GM18499 (cell line): ENCODE measurements at regions not wholly inside any gene's neighbourhood (a gene's known extent, or its start where the extent isn't known, plus 50 kb on each side); places are given as distances from the start of the nearest gene placed in this dataset.
A peak's percentile ranks its signal among the peaks of the same experiment; 100 is the strongest.

Experiments used
- ATAC-seq: cut with Tn5 transposase; IDR thresholded peaks from one replicate; pipeline ENCODE4 v1.9.1; 2021; ENCODE audit warnings: moderate number of reproducible peaks; ENCODE audit not compliant: insufficient read depth, unreplicated experiment

- no peak for ATAC-seq
Measured at GRCh38 chr14:50036211-50036610, 80.2 kb downstream of the VCPKMT start.

GRCh38 chr14:50036637-50037036 is 79.7 kb downstream of the VCPKMT start:
- no peak for ATAC-seq

- ATAC-seq: no peak
Measured at GRCh38 chr14:50037240-50037639, 79.1 kb downstream of the VCPKMT start.

- no peak for ATAC-seq
Measured at GRCh38 chr14:50037852-50038251, 78.5 kb downstream of the VCPKMT start.

- peak; percentile 83 for ATAC-seq
Measured at GRCh38 chr14:50038398-50039119, 77.8 kb downstream of the VCPKMT start.

GRCh38 chr14:50039120-50039517 is 77.3 kb downstream of the VCPKMT start:
- ATAC-seq: no peak

- no peak for ATAC-seq
Measured at GRCh38 chr14:50039734-50040400, 76.5 kb downstream of the VCPKMT start.

- no peak for ATAC-seq
Measured at GRCh38 chr14:50040401-50040775, 76.0 kb downstream of the VCPKMT start.

GRCh38 chr14:50040895-50041465 is 75.4 kb downstream of the VCPKMT start:
- no peak for ATAC-seq

- no peak for ATAC-seq
Measured at GRCh38 chr14:50041980-50042379, 74.4 kb downstream of the VCPKMT start.

GRCh38 chr14:50044042-50044651 is 72.2 kb downstream of the VCPKMT start:
- ATAC-seq: no peak

- peak; percentile 40 for ATAC-seq
Measured at GRCh38 chr14:50045039-50045711, 71.2 kb downstream of the VCPKMT start.

GRCh38 chr14:50045837-50046236 is 70.5 kb downstream of the VCPKMT start:
- no peak for ATAC-seq

GRCh38 chr14:50047274-50047676 is 69.1 kb downstream of the VCPKMT start:
- ATAC-seq: peak; percentile 44

GRCh38 chr14:50049093-50049492 is 67.3 kb downstream of the VCPKMT start:
- ATAC-seq: no peak

- ATAC-seq: no peak
Measured at GRCh38 chr14:50049703-50050570, 66.4 kb downstream of the VCPKMT start.

- ATAC-seq: no peak
Measured at GRCh38 chr14:50051106-50051505, 65.3 kb downstream of the VCPKMT start.

- ATAC-seq: no peak
Measured at GRCh38 chr14:50051706-50052105, 64.7 kb downstream of the VCPKMT start.

- no peak for ATAC-seq
Measured at GRCh38 chr14:50052517-50052916, 63.9 kb downstream of the VCPKMT start.

- ATAC-seq: no peak
Measured at GRCh38 chr14:50053935-50054334, 62.4 kb downstream of the VCPKMT start.
